HG03354 (cell line): ENCODE measurements at regions not wholly inside any gene's neighbourhood (a gene's known extent, or its start where the extent isn't known, plus 50 kb on each side); places are given as distances from the start of the nearest gene placed in this dataset.

Experiments
- ATAC-seq: cut with Tn5 transposase; IDR thresholded peaks from one replicate; pipeline ENCODE4 v1.9.1; 2021; ENCODE audit warnings: mild to moderate bottlenecking; ENCODE audit not compliant: unreplicated experiment, poor library complexity, severe bottlenecking

- no peak for ATAC-seq
These were observed 77.9 kb upstream of the ADO start for GRCh38 chr10:62726638-62727037.

- no peak for ATAC-seq
These were observed 76.6 kb upstream of the ADO start for GRCh38 chr10:62727934-62728333.

- no peak for ATAC-seq
These were observed 76.0 kb upstream of the ADO start for GRCh38 chr10:62728479-62728878.

GRCh38 chr10:62732841-62733653 lies 71.5 kb upstream of the ADO start:
- peak; percentile 73 for ATAC-seq

- peak; percentile 4 for ATAC-seq
These were observed 70.7 kb upstream of the ADO start for GRCh38 chr10:62733654-62734293.

GRCh38 chr10:62734781-62735463 lies 69.6 kb upstream of the ADO start:
- no peak for ATAC-seq

- ATAC-seq, result peak; percentile 68
These were observed 68.9 kb upstream of the ADO start for GRCh38 chr10:62735464-62736167.

- ATAC-seq, result no peak
These were observed 68.4 kb upstream of the ADO start for GRCh38 chr10:62736168-62736546.

- no peak for ATAC-seq
These were observed 65.6 kb upstream of the ADO start for GRCh38 chr10:62738916-62739315.

GRCh38 chr10:62740885-62741745 lies 63.4 kb upstream of the ADO start:
- no peak for ATAC-seq

GRCh38 chr10:62741996-62742395 lies 62.5 kb upstream of the ADO start:
- no peak for ATAC-seq

- no peak for ATAC-seq
These were observed 61.9 kb upstream of the ADO start for GRCh38 chr10:62742536-62743061.

GRCh38 chr10:62744136-62744535 lies 60.4 kb upstream of the ADO start:
- no peak for ATAC-seq

GRCh38 chr10:62745581-62745980 lies 58.9 kb upstream of the ADO start:
- ATAC-seq, result no peak

- ATAC-seq, result no peak
These were observed 57.4 kb upstream of the ADO start for GRCh38 chr10:62746951-62747729.

GRCh38 chr10:62748386-62748785 lies 56.1 kb upstream of the ADO start:
- ATAC-seq, result peak; percentile 49

- no peak for ATAC-seq
These were observed 55.3 kb upstream of the ADO start for GRCh38 chr10:62749093-62749683.
